NOMO-1 treated with DMSO at 0.1 percent for 48 hours (cell line): ENCODE measurements at regions not wholly inside any gene's neighbourhood (a gene's known extent, or its start where the extent isn't known, plus 50 kb on each side); places are given as distances from the start of the nearest gene placed in this dataset.

Experiments
- DNase-seq: peaks from one replicate; lab custom pipeline; 2025; ENCODE audit not compliant: unreplicated experiment; lab: John Stamatoyannopoulos, UW

- no peak for DNase-seq
These were observed 189.7 kb downstream of the BCAT1 start for GRCh38 chr12:24759155-24759554.

- no peak for DNase-seq
These were observed 192.3 kb downstream of the BCAT1 start for GRCh38 chr12:24756479-24757024.

- no peak for DNase-seq
These were observed 193.9 kb downstream of the BCAT1 start for GRCh38 chr12:24754690-24755638.

DNA sequence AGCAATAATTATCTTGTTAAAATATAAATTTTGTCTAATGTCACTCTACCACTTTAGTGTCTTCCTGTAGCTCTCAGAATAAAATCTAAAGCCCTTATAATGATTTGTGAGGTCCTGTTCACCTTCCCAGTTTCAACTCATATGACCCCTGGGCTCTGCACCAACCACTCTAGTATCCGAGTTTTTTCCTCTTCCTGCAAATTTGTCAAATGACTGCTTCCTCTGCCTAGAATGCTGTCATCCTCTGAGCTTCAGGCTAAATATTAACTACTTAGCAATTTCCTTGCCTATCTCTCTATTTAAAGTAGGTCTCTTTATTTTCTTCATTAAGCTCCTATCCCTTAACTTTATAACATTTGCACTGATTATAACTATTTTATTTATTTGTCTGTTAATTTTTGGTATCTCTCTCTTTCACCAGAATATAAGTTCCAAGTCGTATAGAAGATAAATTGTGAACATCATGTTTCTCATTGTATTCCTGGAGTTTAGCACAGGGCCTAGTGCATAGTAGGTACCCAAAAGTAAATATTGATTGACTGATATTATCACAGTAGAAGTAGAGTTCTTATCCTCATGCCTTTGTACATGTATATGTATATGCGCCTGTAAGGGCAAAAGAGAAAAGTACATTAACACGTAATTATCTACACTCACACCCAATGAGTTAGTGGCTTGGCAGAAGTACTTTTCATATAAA is 196.0 kb downstream of the BCAT1 start:
- DNase-seq = no peak

DNA sequence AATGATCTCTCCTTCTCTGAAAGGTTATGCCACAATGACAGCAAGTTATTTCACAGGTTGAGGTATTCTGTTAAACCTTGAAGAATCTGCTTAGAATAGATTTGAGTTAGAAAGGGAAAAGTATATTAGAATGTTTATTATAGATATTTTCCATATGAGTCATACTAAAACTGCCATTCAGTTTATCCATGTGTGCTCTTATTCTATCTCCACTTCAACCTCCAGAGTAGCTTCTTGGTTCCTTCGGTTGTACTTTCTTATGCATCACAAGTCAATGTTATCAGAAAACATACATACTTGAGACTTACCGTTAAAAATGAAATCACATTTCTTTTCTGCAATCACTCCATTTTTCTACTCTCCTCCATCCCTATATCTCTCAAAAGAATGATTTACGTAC is 197.7 kb downstream of the BCAT1 start:
- DNase-seq = no peak

DNA sequence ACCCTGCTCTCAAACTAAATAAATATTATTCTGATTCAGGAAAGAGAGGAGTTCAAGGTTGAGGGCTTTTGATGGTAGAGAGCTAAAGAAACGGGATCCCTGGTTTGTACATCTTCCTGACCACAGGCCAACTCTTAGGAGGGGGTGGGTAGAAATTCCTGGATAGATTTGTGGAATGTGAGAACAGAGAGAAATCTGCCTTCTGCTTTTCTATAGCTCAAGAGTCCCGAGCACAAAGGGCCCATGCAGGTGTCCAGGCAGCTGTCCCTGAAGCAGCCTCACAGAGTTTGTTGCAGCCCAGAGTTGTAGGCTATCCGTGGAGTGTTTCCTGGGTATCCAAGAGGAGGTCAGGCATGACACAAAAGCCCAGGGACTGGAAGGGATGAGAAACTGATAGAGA is 198.6 kb downstream of the BCAT1 start:
- no peak for DNase-seq

DNA sequence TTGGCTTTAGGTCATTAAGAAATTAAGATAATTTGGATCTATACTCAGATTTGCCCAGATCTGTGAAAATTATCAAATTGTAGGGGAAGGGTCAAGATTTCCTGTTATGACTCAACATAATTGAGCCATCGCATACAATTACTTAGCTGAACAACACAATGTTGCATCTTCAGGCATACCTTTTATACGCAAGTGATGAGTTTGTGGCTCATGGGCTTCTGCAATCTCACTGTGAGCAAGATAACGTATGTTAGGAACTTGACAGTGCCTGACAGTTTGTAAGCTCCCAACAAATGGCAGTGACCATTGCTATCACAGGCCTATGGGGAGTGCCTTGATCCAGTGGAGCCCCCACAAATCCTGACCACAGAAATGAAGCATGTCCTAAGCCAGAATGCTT is 199.7 kb downstream of the BCAT1 start:
- no peak for DNase-seq

DNA sequence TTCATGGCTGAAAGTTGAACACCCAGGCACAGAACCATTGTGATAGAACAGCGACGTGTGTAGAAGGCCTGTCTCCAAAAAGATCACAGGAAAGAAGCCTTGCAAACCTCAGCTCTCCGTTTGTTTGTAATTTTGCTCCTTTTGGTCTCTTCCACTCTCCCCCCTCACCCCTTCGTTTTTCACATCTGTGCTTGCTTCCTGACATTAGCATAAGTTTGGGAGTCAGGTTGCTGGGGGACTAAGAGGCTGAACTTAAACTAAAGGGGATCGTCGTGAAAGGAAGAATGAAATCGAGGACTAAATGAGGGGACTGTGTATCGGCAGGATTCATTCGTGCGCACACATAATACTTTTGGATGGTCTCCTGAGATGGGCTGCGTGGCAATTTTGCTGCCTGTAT is 200.6 kb downstream of the BCAT1 start:
- DNase-seq = no peak

GRCh38 chr12:24746864-24747263 is 202.0 kb downstream of the BCAT1 start:
- no peak for DNase-seq

- DNase-seq = no peak
These were observed 202.8 kb downstream of the BCAT1 start for GRCh38 chr12:24746006-24746671.

GRCh38 chr12:24743941-24744793 is 204.7 kb downstream of the BCAT1 start:
- no peak for DNase-seq

GRCh38 chr12:24742378-24742777 is 206.5 kb downstream of the BCAT1 start:
- DNase-seq = peak; percentile 90

GRCh38 chr12:24741216-24741615 is 207.7 kb downstream of the BCAT1 start:
- no peak for DNase-seq

GRCh38 chr12:24739106-24739779 is 209.7 kb downstream of the BCAT1 start:
- DNase-seq = no peak

GRCh38 chr12:24738441-24738840 is 210.5 kb downstream of the BCAT1 start:
- no peak for DNase-seq

GRCh38 chr12:24731596-24731995 is 217.3 kb downstream of the BCAT1 start:
- no peak for DNase-seq

GRCh38 chr12:24730489-24730896 is 218.4 kb downstream of the BCAT1 start:
- DNase-seq = no peak

DNA sequence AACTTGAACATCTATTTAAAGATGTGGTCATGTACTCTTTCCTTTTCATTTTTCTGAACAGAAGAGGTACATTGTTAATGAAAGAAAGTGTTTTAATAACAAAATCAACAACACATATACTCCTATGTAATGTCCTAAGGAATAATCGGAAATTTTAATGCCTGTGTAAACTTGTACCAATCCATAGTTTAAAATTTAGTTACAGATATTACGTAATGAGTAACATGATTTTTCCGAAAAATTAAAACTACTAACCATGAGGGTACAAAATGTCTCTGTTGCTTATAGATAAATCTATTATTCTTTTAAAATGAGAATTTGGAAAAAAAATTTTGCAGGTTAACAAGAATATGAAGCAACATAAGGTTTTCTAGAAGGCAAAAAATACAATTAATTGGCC is 220.1 kb downstream of the BCAT1 start:
- no peak for DNase-seq

DNA sequence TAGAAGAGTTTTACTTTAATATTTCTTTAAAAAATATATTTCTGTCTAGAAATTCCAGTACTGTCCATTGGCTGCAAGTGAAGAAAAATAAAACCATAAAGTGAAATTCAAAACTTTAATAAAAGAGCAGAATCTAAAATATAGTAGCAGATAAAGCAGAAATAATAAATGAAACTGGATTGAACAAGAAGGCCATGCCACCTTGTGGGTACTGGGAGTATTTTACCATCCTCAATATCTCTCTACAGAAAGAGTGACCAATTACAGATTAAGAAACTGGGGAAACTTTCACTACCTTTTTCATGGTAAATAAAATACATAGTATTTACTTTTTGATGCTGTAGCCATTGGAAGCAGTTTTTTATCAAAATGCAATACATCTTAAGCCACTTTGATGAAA is 220.5 kb downstream of the BCAT1 start:
- peak; percentile 72 for DNase-seq

GRCh38 chr12:24725616-24726015 is 223.3 kb downstream of the BCAT1 start:
- no peak for DNase-seq
